AG04449 (cell line): ENCODE measurements at regions not wholly inside any gene's neighbourhood (a gene's known extent, or its start where the extent isn't known, plus 50 kb on each side); places are given as distances from the start of the nearest gene placed in this dataset.
"Not testable (repeated sequence)": the region's sequence is repeated elsewhere in the genome, so short reads cannot be mapped to it uniquely, and the experiment has no call there.

Experiments used
- CTCF ChIA-PET: fragments of 350-600 bp; formaldehyde crosslinking; extraction: SDS; loops from one replicate; lab custom pipeline; 2021; ENCODE audit warnings: antibody characterized with exemption; lab: Yijun Ruan, JAX
- POLR2A ChIA-PET: fragments of 400-600, 350-600 bp; formaldehyde crosslinking; extraction: SDS; loops from one replicate; lab custom pipeline; 2020; ENCODE audit warnings: antibody characterized with exemption, inconsistent platforms; lab: Yijun Ruan, JAX
- DNase-seq: peaks from one replicate; pipeline ENCODE4 v3.0.0-alpha.2; 2010; ENCODE audit warnings: low read depth, low spot score
- H3K4me3 ChIP-seq: 2 replicates; pipeline ENCODE4 v1.5.1; 2011; ENCODE audit warnings: low read depth, mild to moderate bottlenecking, control low read depth, low read length
- TF ChIP-seq, protein P1 (sequence below): IDR thresholded peaks from one replicate; pipeline ENCODE4 v1.5.1; 2011; ENCODE audit warnings: mild to moderate bottlenecking, moderate library complexity, low read length, control low read depth, inconsistent platforms; ENCODE audit not compliant: insufficient read depth; ENCODE audit errors: missing control alignments

GRCh38 chr3:166444336-166444735, 607.1 kb upstream of the BCHE start:
- no peak for DNase-seq
- TF ChIP-seq, protein P1, sequence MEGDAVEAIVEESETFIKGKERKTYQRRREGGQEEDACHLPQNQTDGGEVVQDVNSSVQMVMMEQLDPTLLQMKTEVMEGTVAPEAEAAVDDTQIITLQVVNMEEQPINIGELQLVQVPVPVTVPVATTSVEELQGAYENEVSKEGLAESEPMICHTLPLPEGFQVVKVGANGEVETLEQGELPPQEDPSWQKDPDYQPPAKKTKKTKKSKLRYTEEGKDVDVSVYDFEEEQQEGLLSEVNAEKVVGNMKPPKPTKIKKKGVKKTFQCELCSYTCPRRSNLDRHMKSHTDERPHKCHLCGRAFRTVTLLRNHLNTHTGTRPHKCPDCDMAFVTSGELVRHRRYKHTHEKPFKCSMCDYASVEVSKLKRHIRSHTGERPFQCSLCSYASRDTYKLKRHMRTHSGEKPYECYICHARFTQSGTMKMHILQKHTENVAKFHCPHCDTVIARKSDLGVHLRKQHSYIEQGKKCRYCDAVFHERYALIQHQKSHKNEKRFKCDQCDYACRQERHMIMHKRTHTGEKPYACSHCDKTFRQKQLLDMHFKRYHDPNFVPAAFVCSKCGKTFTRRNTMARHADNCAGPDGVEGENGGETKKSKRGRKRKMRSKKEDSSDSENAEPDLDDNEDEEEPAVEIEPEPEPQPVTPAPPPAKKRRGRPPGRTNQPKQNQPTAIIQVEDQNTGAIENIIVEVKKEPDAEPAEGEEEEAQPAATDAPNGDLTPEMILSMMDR, result no peak
- ChIA-PET POLR2A (no interaction called here), CTCF (no interaction called here)
- H3K4me3 ChIP-seq, result no peak overlapping the region

- ChIA-PET POLR2A (interaction anchor here (0.7 kb wide), 1 partner anchor 63 kb away, joined by 4 read pairs; no protein-coding TSS in a partner anchor), CTCF (no interaction called here)
- H3K4me3 ChIP-seq, result no peak overlapping the region
Observed at GRCh38 chr3:166435469-166436057, 598.3 kb upstream of the BCHE start.

DNA sequence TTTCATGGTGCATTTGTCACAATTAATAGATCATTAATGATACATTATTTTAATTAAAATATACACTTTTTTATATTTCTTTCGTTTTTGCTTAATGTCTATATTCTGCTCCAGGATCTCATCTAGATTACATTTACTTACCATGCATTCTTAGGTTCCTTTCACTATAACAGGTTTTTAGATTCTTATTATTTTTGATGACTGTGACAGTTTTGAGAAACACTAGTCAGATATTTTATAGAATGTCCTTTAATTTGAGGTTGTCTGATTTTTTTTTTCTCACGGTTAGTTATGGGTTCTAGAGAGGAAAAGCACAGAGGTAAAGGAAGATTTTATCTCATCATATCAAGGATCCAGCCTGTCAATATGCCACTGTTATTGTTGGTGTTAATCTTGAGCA, 595.8 kb upstream of the BCHE start:
- CTCF ChIA-PET, result no interaction called here
- DNase-seq, result no peak
- TF ChIP-seq, protein P1, result no peak

More at GRCh38 chr3:166435469-166436057, 598.3 kb upstream of the BCHE start:
- TF ChIP-seq, protein P1, result no peak
- DNase-seq, result no peak

GRCh38 chr3:166425900-166426611, 588.8 kb upstream of the BCHE start:
- TF ChIP-seq, protein P1, result no peak

More for the DNA sequence above, 595.8 kb upstream of the BCHE start:
- POLR2A ChIA-PET, result no interaction called here
- H3K4me3 ChIP-seq, result no peak overlapping the region

GRCh38 chr3:166425021-166425420, 587.8 kb upstream of the BCHE start:
- ChIA-PET POLR2A (no interaction called here), CTCF (no interaction called here)
- TF ChIP-seq, protein P1, result no peak
- DNase-seq, result no peak
- no peak overlapping the region for H3K4me3 ChIP-seq

More at GRCh38 chr3:166425900-166426611, 588.8 kb upstream of the BCHE start:
- CTCF ChIA-PET, result no interaction called here
- no peak overlapping the region for H3K4me3 ChIP-seq
- POLR2A ChIA-PET, result no interaction called here
- DNase-seq, result no peak

- CTCF ChIA-PET, POLR2A ChIA-PET, DNase-seq, H3K4me3 ChIP-seq: not testable (repeated sequence)
Observed at GRCh38 chr3:166423824-166424513, 586.7 kb upstream of the BCHE start.
